DND-41 (cell line): ENCODE measurements at regions not wholly inside any gene's neighbourhood (a gene's known extent, or its start where the extent isn't known, plus 50 kb on each side); places are given as distances from the start of the nearest gene placed in this dataset.

Source experiments
- CTCF ChIP-seq: IDR thresholded peaks from 2 replicates; pipeline ENCODE4 v1.5.1; 2012; ENCODE audit warnings: borderline replicate concordance, low read length, moderate library complexity, mild to moderate bottlenecking; ENCODE audit not compliant: poor library complexity, severe bottlenecking; ENCODE audit errors: extremely low read depth
- EZH2 ChIP-seq: IDR thresholded peaks from 3 replicates; pipeline ENCODE4 v1.6.1; 2012; ENCODE audit warnings: borderline replicate concordance, low read depth, mild to moderate bottlenecking, moderate library complexity, low read length, inconsistent platforms; ENCODE audit not compliant: severe bottlenecking

GRCh38 chr12:42918443-42918842 lies 328.9 kb upstream of the PRICKLE1 start:
- TF ChIP-seq CTCF (no peak), EZH2 (no peak)
